Keratinocyte (primary cell): ENCODE measurements at regions not wholly inside any gene's neighbourhood (a gene's known extent, or its start where the extent isn't known, plus 50 kb on each side); places are given as distances from the start of the nearest gene placed in this dataset.

Source experiments
- CTCF ChIP-seq, 3 experiments: IDR thresholded peaks in 1 of 3; conservative IDR thresholded peaks in 1 of 3; optimal IDR thresholded peaks in 1 of 3; 2 replicates in 2 of 3; 3 replicates in 1 of 3; pipeline versions ENCODE3 to v1.5.1; 2011; ENCODE audit warnings: low read length in 3 of 3, mild to moderate bottlenecking in 3 of 3, moderate library complexity in 2 of 3, control low read depth in 1 of 3, inconsistent platforms in 1 of 3; ENCODE audit not compliant: insufficient read depth in 2 of 3; ENCODE audit errors: extremely low read depth in 1 of 3
- EZH2 ChIP-seq: IDR thresholded peaks from one replicate; pipeline ENCODE4 v1.6.1; 2012; ENCODE audit warnings: inconsistent platforms, mild to moderate bottlenecking, low read length, moderate library complexity

- TF ChIP-seq CTCF (optimal IDR thresholded peaks at IDR 0.05 in 1 of 3, IDR thresholded peaks at IDR 0.05 in 1 of 3, conservative IDR thresholded peaks at IDR 0.05 in 1 of 3; ENCODE audit: extremely low read depth in 1 of 3, insufficient read depth in 2 of 3, low read length in 3 of 3) (no peak), EZH2 (no peak)
These were observed 75.9 kb upstream of the CADPS start for GRCh38 chr3:62951037-62951613.
